HEK293 (cell line): ENCODE measurements at regions not wholly inside any gene's neighbourhood (a gene's known extent, or its start where the extent isn't known, plus 50 kb on each side); places are given as distances from the start of the nearest gene placed in this dataset.

Source experiments
- ZNF777 ChIP-seq: fragments of 450-650 bp; formaldehyde crosslinking; IDR thresholded peaks from 2 replicates; pipeline ENCODE4 v1.5.1; 2017; ENCODE audit warnings: missing biosample characterization, missing genetic modification characterization, borderline replicate concordance
- ZXDB ChIP-seq: fragments of 450-650 bp; formaldehyde crosslinking; IDR thresholded peaks from 2 replicates; pipeline ENCODE4 v1.5.1; 2016; ENCODE audit warnings: missing biosample characterization, missing genetic modification characterization
- TF ChIP-seq, protein P1 (sequence below): fragments of 450-650 bp; formaldehyde crosslinking; IDR thresholded peaks from 2 replicates; pipeline ENCODE4 v1.5.1; 2016; ENCODE audit warnings: missing biosample characterization, missing genetic modification characterization
- TF ChIP-seq, protein P2 (sequence below): fragments of 450-650 bp; formaldehyde crosslinking; IDR thresholded peaks from 2 replicates; pipeline ENCODE4 v1.5.1; 2017; ENCODE audit warnings: missing biosample characterization, missing genetic modification characterization
- TF ChIP-seq, protein P3 (sequence below): fragments of 450-650 bp; formaldehyde crosslinking; IDR thresholded peaks from 2 replicates; pipeline ENCODE4 v1.5.1; 2017; ENCODE audit warnings: missing biosample characterization, mild to moderate bottlenecking, missing genetic modification characterization, moderate library complexity

DNA sequence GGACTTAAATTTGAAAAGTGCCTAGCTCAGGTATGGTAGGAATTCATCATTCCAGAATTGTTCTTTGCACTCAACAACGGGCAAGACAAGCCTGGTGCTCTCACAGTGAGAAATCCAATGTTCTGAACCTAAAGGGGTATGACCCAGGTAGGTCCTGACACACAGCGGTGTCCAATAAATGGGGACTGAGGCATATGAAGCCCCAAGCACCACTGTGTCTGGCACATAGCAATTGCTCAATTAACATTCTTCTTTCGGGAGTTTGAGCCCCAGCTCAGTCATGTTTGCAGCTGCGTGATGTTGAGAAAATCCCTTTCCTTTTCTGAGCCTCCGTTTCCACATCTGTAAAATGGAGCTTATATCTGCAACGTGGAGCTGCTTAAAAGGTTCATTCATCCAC is 535.8 kb downstream of the MIAT start:
- TF ChIP-seq, protein P1, sequence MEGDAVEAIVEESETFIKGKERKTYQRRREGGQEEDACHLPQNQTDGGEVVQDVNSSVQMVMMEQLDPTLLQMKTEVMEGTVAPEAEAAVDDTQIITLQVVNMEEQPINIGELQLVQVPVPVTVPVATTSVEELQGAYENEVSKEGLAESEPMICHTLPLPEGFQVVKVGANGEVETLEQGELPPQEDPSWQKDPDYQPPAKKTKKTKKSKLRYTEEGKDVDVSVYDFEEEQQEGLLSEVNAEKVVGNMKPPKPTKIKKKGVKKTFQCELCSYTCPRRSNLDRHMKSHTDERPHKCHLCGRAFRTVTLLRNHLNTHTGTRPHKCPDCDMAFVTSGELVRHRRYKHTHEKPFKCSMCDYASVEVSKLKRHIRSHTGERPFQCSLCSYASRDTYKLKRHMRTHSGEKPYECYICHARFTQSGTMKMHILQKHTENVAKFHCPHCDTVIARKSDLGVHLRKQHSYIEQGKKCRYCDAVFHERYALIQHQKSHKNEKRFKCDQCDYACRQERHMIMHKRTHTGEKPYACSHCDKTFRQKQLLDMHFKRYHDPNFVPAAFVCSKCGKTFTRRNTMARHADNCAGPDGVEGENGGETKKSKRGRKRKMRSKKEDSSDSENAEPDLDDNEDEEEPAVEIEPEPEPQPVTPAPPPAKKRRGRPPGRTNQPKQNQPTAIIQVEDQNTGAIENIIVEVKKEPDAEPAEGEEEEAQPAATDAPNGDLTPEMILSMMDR, result no peak
- no peak for TF ChIP-seq ZNF777 (tag by site-specific recombination)
- TF ChIP-seq, protein P2, sequence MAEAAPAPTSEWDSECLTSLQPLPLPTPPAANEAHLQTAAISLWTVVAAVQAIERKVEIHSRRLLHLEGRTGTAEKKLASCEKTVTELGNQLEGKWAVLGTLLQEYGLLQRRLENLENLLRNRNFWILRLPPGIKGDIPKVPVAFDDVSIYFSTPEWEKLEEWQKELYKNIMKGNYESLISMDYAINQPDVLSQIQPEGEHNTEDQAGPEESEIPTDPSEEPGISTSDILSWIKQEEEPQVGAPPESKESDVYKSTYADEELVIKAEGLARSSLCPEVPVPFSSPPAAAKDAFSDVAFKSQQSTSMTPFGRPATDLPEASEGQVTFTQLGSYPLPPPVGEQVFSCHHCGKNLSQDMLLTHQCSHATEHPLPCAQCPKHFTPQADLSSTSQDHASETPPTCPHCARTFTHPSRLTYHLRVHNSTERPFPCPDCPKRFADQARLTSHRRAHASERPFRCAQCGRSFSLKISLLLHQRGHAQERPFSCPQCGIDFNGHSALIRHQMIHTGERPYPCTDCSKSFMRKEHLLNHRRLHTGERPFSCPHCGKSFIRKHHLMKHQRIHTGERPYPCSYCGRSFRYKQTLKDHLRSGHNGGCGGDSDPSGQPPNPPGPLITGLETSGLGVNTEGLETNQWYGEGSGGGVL (tag by site-specific recombination), result no peak
- no peak for TF ChIP-seq ZXDB (tag by site-specific recombination)
- TF ChIP-seq, protein P3, sequence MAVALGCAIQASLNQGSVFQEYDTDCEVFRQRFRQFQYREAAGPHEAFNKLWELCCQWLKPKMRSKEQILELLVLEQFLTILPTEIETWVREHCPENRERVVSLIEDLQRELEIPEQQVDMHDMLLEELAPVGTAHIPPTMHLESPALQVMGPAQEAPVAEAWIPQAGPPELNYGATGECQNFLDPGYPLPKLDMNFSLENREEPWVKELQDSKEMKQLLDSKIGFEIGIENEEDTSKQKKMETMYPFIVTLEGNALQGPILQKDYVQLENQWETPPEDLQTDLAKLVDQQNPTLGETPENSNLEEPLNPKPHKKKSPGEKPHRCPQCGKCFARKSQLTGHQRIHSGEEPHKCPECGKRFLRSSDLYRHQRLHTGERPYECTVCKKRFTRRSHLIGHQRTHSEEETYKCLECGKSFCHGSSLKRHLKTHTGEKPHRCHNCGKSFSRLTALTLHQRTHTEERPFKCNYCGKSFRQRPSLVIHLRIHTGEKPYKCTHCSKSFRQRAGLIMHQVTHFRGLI (tag by site-specific recombination), result no peak
